NCI-H774 (cell line): ENCODE measurements at regions not wholly inside any gene's neighbourhood (a gene's known extent, or its start where the extent isn't known, plus 50 kb on each side); places are given as distances from the start of the nearest gene placed in this dataset.
"Not testable (repeated sequence)": the region's sequence is repeated elsewhere in the genome, so short reads cannot be mapped to it uniquely, and the experiment has no call there.

Source experiments
- DNase-seq: peaks from one replicate; lab custom pipeline; 2025; lab: John Stamatoyannopoulos, UW

DNA sequence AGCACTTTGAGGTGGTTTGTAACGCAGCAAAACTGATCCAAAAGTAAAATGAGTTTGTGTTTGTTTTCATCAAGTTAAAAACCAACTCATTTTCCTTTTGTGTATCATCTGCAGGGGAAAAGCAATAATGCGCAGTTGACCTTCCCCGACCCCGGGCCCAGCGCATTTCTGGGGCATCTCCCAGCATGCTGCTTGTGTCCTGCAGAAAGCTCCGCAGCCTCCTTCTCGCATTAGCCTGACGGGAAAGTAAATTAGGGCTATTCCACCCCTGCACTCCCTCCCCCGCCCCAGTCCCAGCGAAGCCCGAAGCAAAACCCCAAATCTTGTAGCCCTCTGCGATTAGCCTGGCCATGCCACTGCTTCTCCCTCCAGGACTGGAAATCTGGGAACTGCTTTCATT lies 82.0 kb upstream of the PPM1B start:
- DNase-seq = no peak

DNA sequence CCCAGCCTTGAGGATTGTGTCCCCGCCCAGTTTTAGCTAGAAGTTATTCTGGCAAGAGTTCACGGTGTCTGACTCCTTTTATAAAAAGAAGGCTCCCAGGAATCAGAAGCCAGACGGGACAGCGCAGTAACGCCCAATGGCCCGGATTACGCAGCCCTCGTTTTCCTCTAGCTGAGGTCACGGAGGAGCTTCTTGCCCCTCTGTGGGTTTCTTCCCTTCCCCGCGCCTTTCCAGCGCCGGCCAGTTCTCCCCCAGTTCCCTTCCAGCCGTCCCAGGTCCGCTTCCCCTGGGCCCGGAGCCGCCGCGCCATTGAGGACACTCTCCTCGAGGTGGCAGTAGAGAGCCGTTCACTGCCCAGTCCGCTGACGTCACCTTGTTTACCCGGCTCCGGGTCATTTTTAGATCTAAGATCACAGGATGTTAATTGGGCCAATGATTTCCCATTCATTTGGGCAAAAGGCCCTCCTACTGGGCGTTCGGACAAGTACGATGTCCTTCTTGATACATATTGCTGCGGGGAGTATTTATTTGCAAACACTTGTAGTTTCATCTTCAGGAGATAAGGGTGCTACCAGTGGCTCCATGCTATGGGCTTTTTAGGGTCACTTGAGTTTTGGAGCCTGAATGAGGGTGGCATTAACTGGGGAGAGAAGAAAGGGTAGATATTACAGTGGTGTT lies 81.5 kb upstream of the PPM1B start:
- peak; percentile 75 for DNase-seq

DNA sequence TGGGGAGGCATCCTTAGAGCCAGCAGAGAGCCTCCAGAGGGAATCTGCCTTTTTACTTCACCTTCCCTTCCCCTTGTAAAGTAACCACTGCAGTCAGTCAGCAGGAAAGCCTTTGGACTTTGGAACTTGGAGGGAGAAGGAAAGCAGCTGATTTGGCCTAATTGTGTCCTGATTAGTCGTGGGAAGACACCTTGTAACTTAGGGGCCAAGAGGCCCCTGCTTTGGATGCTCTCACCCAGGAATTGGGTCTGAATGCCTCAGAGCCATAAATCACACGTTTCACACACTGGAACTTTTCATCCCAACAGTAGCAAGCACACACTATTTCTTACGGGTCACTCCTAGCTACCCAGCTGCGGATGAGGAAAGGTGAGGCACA lies 81.0 kb upstream of the PPM1B start:
- no peak for DNase-seq

DNA sequence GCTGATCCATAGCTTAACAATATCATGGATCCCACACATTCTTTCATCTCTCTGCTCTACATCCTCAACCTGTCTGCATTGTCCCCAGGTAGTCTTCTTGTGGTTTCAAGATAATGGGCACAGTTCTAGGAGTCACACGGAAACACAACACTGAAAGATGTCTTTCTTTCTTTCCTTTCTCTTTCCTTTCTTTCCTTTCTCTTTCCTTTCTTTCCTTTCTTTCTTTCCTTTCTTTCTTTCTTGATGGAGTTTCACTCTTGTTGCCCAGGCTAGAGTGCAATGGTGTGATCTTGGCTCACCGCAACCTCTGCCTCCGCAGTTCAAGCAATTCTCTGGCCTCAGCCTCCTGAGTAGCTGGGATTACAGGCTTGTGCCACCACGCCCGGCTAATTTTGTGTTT lies 76.2 kb upstream of the PPM1B start:
- DNase-seq = not testable (repeated sequence)

DNA sequence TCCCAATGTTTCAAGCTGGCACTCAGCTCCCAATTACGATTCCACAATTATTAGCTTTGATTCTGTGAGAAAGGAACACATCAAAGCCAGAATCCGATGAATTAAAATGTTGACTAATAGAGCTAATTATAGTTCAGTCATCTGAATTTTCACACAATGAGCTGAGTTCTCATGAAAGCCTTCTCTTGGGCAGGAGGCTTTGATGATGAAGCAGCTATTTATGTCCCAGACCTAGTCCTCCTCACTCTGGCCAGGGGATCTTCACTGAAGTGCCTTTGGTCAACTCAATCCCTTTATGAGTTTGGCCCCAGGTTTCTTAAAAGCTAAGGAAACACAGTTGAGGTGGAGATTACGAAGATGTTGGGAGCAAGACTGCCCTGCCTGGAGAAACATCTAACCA lies 74.7 kb upstream of the PPM1B start:
- DNase-seq = no peak

DNA sequence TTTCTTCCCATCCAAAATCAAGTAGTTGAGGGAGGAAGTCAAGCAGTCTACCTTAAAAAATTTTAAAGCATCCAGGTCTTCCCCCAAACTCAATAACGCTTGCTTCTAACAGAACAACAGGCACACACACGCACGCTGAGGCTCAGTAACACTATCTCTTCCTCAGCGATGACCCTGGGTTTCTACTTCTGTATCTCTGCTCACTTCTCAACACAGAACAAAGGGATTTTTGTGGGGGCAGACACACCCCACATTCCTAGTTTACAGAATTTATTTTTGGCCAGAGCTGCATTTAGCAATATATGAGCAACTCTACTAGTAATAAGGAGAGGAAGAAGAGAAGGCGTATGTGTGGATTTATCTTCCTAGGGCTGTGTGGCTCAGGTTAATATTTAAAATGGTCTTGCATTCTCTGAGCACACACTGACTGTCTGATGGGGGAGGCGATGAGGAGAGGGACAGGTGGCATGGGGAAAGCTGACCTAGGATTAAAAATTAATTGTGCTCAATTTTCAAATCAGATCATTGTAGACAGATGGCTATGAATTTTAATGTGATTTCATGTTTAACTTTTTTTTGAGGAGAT lies 71.3 kb upstream of the PPM1B start:
- no peak for DNase-seq

DNA sequence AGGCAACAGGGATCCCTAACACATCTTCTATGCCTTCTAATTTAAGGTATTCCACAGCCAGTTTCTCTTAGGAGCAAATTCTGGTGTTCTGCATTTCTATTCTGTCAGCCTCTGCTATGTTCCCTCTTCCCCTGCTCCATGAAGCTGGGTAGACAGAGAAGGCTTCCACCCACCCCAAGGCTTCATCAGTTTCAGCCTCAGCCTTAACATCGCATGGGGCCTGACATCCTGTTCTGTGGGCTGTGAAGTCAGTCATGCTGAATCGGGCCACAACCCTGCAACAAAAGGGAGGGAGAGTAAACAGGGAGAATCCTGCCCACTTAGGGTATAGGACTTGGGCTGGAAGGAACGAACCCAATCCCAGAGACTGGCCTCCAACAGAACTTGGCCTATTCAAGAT lies 70.6 kb upstream of the PPM1B start:
- no peak for DNase-seq

DNA sequence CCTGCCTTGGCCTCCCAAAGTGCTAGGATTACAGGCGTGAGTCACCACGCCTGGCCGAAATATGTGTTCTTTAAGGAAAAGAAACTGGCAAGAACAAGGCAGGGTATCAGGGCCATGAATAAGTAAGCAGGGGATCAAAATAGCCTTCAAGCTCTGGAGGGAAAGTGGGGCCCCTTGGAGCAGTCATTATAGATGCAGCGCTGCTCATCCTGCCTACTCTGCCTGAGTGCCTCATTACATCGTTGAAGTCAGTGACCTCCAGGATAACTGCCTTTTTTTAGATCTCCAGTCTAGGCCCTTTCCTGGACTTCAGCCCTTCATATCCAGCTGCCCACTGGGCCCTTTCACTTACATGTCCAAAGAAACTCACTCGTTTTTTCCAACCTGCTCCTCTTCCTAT lies 69.8 kb upstream of the PPM1B start:
- no peak for DNase-seq

DNA sequence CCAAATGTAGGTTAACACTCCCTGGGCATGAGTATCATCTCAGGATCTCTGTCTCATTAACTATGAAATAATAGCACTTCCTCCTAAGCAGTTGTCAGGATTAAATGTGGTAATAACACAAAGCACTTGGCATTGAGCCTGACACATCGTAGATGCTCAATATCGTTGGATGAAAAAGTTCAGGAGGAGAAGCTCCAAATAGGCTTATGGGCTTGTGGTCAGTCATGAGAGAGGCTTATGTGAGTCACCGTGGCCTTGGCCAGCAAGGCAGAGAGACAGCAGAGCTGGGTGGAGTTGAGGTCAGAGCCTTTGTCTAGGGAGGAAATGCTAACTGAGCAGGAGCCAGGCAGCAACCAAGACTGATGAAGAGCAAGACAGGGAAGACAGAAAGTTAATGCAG lies 68.3 kb upstream of the PPM1B start:
- DNase-seq = no peak

DNA sequence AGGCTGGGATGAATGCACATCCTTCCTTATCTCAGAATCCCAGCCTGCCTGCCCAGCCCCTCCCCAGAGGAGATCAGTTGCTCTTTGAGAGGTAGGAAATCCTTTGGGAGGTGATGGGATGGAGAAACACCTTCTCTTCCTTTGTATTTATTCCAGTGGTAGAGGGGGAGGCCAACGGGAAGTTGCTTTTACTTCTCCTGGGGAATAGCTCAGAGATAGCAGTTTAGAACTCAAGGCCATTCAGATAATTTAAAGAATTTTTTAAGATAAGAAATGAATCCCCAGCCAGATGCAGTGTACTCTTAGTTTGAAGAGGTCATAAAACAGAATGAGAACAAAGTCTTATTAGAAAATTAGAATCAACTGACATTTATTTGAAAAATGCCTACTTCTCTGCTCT lies 67.4 kb upstream of the PPM1B start:
- DNase-seq = no peak

DNA sequence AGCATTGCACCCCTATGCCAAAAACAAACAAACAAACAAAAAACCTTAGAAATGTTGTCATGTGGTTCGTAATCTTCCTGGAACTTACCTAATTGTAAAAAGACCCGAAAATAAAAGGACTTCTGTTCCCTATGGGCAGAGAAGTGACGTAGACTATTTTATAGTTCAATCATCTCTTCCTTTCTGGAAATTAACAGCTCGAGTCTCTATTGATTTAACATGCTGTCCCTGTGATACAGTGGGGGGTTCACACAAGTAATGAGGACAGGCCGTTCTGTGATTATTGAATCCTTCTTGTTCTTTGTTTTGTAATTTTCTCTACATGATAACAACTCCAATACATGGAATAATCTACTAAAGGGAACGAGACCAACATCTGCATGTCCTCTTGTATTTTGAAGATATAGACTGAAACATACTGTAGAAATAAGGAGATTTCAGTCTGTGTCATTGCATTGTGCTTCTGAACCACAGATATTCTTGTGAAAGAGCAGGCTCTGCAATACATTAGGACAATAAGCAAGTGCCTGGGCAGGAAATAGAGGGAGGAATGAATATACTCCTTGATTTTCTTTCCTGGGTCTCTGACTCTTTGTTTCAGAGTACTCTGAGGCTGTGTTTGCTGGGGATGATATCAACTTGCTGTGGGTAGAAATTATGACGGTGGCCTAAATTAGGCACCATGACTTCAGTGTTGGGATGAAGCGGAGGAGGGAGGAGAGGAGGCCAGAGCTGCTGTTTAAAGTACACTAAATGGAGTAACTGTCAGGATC lies 65.7 kb upstream of the PPM1B start:
- no peak for DNase-seq

DNA sequence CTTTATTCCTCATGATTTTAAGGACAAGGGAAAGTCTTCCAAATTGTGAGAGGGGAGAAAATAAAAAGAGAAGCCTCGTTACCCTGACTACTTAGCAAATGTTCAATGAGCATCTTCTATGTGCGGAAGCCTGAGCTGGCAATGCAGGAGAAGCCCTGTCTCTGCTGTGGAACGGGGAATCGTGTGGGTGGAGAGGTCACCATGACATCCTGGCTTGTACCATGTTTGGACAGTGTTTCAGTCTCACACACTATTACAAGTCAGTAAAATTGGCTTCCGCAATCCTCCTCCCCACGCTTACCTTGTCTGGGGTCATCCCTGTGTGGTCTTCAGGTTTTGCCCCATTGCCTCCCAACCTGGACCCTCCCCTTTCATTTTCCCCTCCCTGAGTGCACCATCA lies 65.0 kb upstream of the PPM1B start:
- DNase-seq = no peak

DNA sequence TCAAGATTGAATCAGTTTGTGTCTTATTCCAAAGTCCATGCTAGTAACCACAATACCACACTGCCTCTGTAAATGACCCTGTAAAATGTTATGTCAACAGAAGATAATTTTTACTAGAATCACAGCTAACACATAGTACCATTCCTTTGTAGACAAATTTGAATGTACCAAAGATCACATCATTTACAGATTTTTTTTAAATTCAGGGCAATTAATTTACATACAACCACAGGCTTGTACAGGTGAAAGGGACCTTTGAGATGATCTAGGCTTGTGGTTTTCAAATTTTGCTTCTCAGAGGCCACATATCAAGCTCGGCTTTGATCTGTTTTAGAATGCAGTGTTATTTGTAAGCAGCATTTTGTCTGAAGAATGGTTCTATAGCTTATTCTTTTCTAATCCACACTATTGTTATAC lies 63.8 kb upstream of the PPM1B start:
- no peak for DNase-seq

DNA sequence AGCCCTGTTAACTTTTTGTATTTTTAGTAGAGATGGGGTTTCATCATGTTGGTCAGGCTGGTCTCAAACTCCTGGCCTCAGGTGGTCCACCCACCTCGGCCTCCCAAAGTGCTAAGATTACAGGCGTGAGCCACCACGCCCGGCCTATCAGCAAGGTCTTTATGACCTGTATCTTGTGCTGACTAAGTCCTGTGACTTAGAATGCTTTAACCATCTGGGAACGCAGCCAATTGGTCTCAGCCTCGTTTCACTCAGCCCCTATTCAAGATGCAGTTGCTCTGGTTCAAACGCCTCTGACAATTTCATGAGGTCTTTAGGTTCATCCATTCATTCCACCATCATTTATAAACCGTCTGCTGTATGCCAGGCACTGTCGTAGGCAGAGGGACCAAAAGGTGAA lies 62.2 kb upstream of the PPM1B start:
- DNase-seq = not testable (repeated sequence)

DNA sequence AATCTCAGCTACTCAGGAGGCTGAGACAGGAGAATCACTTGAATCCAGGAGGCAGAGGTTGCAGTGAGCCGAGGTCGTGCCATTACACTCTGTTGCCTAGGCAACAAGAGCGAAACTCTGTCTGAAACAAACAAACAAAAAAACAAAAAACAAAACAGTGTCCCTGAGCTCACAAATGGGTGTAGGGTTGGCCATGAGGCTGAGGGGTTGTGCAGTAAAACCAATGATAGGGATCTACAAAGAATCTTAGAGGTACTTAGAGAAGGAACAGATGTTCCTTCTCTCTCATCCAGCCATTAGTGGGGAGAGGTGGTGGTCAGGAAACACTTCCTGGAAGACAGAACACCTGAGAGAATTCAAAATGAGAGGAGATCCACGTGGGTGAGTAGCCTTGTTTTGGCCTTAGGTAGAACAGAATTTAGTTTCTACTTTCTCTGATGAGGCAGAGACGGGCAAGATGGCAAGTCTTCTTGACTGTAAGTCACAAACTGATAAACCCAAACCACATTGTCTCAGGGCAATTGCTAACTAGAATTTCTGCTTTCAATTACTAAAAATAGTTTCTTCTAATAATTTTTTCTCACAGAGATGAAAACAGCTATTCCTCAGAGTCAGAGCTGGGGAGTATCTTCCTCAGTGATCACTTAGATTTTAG lies 61.5 kb upstream of the PPM1B start:
- DNase-seq = no peak

DNA sequence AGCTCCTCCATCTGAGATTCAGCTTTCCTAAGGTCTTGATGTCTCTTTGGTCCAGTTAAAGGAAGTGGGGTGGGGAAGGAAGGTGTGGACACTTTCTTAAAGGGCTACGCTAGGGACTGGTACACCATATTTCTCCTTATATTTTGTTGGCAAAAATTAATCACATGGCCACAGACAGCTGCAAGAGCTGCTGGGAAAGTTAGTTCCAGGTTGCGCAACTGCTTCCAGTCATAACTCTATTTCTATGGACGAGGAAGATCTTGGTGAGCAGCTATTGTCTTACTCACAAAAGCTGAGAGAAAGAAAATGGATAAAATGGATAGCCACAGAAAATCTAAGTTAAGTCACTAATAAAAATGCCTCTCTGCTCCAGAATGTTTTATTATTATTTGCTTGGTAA lies 60.7 kb upstream of the PPM1B start:
- DNase-seq = no peak

DNA sequence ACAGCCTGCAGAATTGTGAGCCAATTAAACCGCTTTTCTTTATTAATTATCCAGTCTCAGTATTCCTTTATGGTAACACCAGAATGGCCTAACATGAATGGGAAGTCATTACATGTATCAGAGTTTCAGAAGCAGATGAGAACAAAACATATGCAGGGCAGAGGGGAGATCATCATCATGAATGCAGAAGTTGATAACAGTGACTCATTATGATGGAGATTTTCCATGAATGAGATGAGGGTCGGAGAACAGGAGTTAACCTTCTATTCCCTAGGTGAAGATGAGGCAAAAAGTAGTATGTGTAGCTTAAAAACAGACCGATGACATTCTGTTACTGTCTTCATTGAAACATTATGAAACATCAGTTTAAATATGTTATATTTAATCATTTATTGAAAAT lies 59.5 kb upstream of the PPM1B start:
- DNase-seq = no peak

DNA sequence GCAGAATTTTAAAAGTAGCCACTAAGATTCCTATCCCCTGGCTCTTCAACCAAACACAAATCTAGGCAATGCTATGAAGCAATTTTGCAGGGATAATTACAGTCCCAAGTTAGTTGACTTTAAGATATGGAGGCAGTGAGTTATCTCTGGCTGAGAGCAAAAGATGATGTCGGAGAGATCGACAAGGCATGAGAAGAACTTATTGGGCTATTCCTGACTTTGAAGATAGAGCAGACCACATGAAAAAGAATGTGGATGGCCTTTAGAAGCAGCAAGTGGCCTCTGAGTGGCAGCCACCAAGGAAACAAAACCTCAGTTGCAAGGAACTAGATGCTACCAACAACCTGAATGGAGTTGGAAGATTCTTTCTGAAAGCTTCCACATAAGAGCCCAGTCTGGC lies 58.2 kb upstream of the PPM1B start:
- DNase-seq = no peak

DNA sequence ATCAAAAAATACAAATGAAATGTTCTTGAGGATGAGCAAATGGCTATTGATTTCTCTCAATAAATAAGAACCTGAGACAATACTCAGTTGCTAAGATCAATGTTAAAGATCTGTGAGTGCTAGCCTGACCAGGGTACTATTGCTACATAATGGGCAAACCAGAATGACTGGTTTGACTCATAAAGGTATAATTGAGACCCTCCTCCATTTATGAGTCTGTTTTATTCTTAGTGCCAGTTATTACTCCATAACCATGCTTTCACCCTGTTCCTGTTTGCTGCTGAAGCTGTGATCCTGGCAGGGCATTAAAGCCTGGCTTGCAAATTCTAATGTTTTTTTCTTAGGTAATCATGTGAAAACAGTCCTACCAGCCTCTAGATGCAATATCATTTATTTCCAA lies 56.6 kb upstream of the PPM1B start:
- DNase-seq = no peak

DNA sequence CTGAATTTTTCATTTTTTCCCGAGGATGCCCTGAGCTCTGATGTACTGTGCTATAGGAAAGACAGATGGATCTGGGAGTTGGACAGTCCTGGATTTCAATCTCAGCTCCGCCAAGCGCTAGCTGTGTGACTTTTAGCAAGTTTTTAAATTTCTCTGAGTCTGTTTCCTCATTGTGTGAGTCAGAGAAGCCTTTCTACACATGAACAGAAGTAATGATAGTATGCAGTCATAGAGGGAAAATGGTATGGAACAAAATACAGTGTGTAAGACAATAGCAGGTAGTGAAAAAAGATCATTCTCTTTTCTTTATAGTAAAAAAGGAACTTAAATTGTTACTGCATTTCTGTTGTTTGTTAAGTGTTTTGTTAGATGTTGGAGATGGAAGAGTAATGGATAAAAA lies 52.4 kb upstream of the PPM1B start:
- no peak for DNase-seq

DNA sequence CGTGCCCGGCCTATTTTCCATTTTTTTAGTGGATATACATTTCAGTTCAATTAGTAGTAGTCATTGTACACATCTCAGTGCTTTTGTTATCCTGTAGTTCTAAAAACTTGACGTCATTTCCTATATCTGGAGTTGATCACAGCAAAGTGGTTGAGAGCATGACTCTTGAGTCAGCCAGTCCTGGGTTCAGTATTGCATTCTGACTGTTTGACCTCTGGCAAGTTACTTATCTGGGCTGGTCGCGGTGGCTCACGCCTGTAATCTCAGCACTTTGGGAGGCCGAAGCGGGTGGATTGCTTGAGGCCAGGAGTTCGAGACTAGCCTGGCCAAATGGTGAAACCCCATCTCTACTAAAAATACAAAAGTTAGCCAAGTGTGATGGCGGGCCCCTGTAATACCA lies 50.4 kb upstream of the PPM1B start:
- no peak for DNase-seq
